ENCODE measurements at regions not wholly inside any gene's neighbourhood (a gene's known extent, or its start where the extent isn't known, plus 50 kb on each side); places are given as distances from the start of the nearest gene placed in this dataset.
"Not testable (repeated sequence)": the region's sequence is repeated elsewhere in the genome, so short reads cannot be mapped to it uniquely, and the experiment has no call there.

- Mint-ChIP-seq H3K4me1 (ENCODE audit: low read depth) (peaks cover 8% of the 10 kb centered on the region), H3K4me3 (no peak overlapping the region), H3K9me3 (no peaks in the 10 kb centered on the region), H3K36me3 (ENCODE audit: low read depth) (no peaks in the 10 kb centered on the region), H3K27me3 (no peaks in the 10 kb centered on the region), H3K27ac (no peak overlapping the region)
These were observed 225.3 kb upstream of the COX10 start for GRCh38 chr17:13843862-13844635.

GRCh38 chr17:13851889-13852288 lies 217.4 kb upstream of the COX10 start:
- no peak overlapping the region for H3K27ac Mint-ChIP-seq
- H3K27me3 Mint-ChIP-seq: no peaks in the 10 kb centered on the region
- H3K4me3 Mint-ChIP-seq: no peak overlapping the region
- no peaks in the 10 kb centered on the region for H3K4me1 Mint-ChIP-seq (ENCODE audit: low read depth)
- peaks cover 8% of the 10 kb centered on the region for H3K36me3 Mint-ChIP-seq (ENCODE audit: low read depth)
- H3K9me3 Mint-ChIP-seq: peaks cover 4% of the 10 kb centered on the region

GRCh38 chr17:13855730-13856129 lies 213.6 kb upstream of the COX10 start:
- H3K27me3 Mint-ChIP-seq; H3K4me1 Mint-ChIP-seq (ENCODE audit: low read depth); H3K4me3 Mint-ChIP-seq; H3K36me3 Mint-ChIP-seq (ENCODE audit: low read depth); H3K9me3 Mint-ChIP-seq; H3K27ac Mint-ChIP-seq: not testable (repeated sequence)

- no peaks in the 10 kb centered on the region for H3K27me3 Mint-ChIP-seq
- H3K27ac Mint-ChIP-seq: no peak overlapping the region
- H3K36me3 Mint-ChIP-seq (ENCODE audit: low read depth): no peaks in the 10 kb centered on the region
- H3K4me3 Mint-ChIP-seq: no peak overlapping the region
- peaks cover 9% of the 10 kb centered on the region for H3K9me3 Mint-ChIP-seq
- H3K4me1 Mint-ChIP-seq (ENCODE audit: low read depth): peaks cover 3% of the 10 kb centered on the region
These were observed 207.0 kb upstream of the COX10 start for GRCh38 chr17:13862346-13862745.

GRCh38 chr17:13863436-13863835 lies 205.9 kb upstream of the COX10 start:
- Mint-ChIP-seq H3K36me3 (ENCODE audit: low read depth) (no peaks in the 10 kb centered on the region), H3K4me1 (ENCODE audit: low read depth) (peaks cover 3% of the 10 kb centered on the region), H3K9me3 (peaks cover 9% of the 10 kb centered on the region), H3K27ac (no peak overlapping the region), H3K27me3 (no peaks in the 10 kb centered on the region), H3K4me3 (no peak overlapping the region)

GRCh38 chr17:13864521-13864920 lies 204.8 kb upstream of the COX10 start:
- Mint-ChIP-seq H3K4me1 (ENCODE audit: low read depth) (peaks cover 3% of the 10 kb centered on the region), H3K27me3 (no peaks in the 10 kb centered on the region), H3K9me3 (peaks cover 9% of the 10 kb centered on the region), H3K4me3 (no peak overlapping the region), H3K36me3 (ENCODE audit: low read depth) (no peaks in the 10 kb centered on the region), H3K27ac (no peak overlapping the region)

GRCh38 chr17:13865650-13866049 lies 203.7 kb upstream of the COX10 start:
- Mint-ChIP-seq H3K9me3 (peaks cover 4% of the 10 kb centered on the region), H3K36me3 (ENCODE audit: low read depth) (no peaks in the 10 kb centered on the region), H3K27ac (no peak overlapping the region), H3K4me3 (no peak overlapping the region), H3K27me3 (no peaks in the 10 kb centered on the region), H3K4me1 (ENCODE audit: low read depth) (peaks cover 3% of the 10 kb centered on the region)

GRCh38 chr17:13869331-13869940 lies 199.9 kb upstream of the COX10 start:
- no peak overlapping the region for H3K27ac Mint-ChIP-seq
- H3K9me3 Mint-ChIP-seq: no peaks in the 10 kb centered on the region
- H3K27me3 Mint-ChIP-seq: no peaks in the 10 kb centered on the region
- no peak overlapping the region for H3K4me3 Mint-ChIP-seq
- no peaks in the 10 kb centered on the region for H3K36me3 Mint-ChIP-seq (ENCODE audit: low read depth)
- H3K4me1 Mint-ChIP-seq (ENCODE audit: low read depth): peaks cover 3% of the 10 kb centered on the region

GRCh38 chr17:13871261-13871660 lies 198.0 kb upstream of the COX10 start:
- Mint-ChIP-seq H3K36me3 (ENCODE audit: low read depth) (no peaks in the 10 kb centered on the region), H3K9me3 (no peaks in the 10 kb centered on the region), H3K27ac (no peak overlapping the region), H3K4me3 (no peak overlapping the region), H3K4me1 (ENCODE audit: low read depth) (no peaks in the 10 kb centered on the region), H3K27me3 (no peaks in the 10 kb centered on the region)

- H3K4me3 Mint-ChIP-seq: no peak overlapping the region
- no peak overlapping the region for H3K27ac Mint-ChIP-seq
- no peaks in the 10 kb centered on the region for H3K27me3 Mint-ChIP-seq
- no peaks in the 10 kb centered on the region for H3K4me1 Mint-ChIP-seq (ENCODE audit: low read depth)
- no peaks in the 10 kb centered on the region for H3K36me3 Mint-ChIP-seq (ENCODE audit: low read depth)
- no peaks in the 10 kb centered on the region for H3K9me3 Mint-ChIP-seq
These were observed 195.2 kb upstream of the COX10 start for GRCh38 chr17:13874134-13874533.

GRCh38 chr17:13874817-13875216 lies 194.5 kb upstream of the COX10 start:
- Mint-ChIP-seq H3K27me3 (no peaks in the 10 kb centered on the region), H3K4me3 (no peak overlapping the region), H3K27ac (no peak overlapping the region), H3K4me1 (ENCODE audit: low read depth) (no peaks in the 10 kb centered on the region), H3K9me3 (no peaks in the 10 kb centered on the region), H3K36me3 (ENCODE audit: low read depth) (no peaks in the 10 kb centered on the region)

GRCh38 chr17:13879961-13880466 lies 189.3 kb upstream of the COX10 start:
- Mint-ChIP-seq H3K9me3 (no peaks in the 10 kb centered on the region), H3K27me3 (no peaks in the 10 kb centered on the region), H3K4me1 (ENCODE audit: low read depth) (no peaks in the 10 kb centered on the region), H3K36me3 (ENCODE audit: low read depth) (no peaks in the 10 kb centered on the region), H3K4me3 (no peak overlapping the region), H3K27ac (no peak overlapping the region)

- H3K4me1 Mint-ChIP-seq (ENCODE audit: low read depth): no peaks in the 10 kb centered on the region
- no peaks in the 10 kb centered on the region for H3K27me3 Mint-ChIP-seq
- no peak overlapping the region for H3K27ac Mint-ChIP-seq
- no peak overlapping the region for H3K4me3 Mint-ChIP-seq
- H3K9me3 Mint-ChIP-seq: no peaks in the 10 kb centered on the region
- no peaks in the 10 kb centered on the region for H3K36me3 Mint-ChIP-seq (ENCODE audit: low read depth)
These were observed 185.6 kb upstream of the COX10 start for GRCh38 chr17:13883659-13884058.

- no peak overlapping the region for H3K27ac Mint-ChIP-seq
- no peaks in the 10 kb centered on the region for H3K4me1 Mint-ChIP-seq (ENCODE audit: low read depth)
- no peaks in the 10 kb centered on the region for H3K9me3 Mint-ChIP-seq
- no peaks in the 10 kb centered on the region for H3K27me3 Mint-ChIP-seq
- no peak overlapping the region for H3K4me3 Mint-ChIP-seq
- no peaks in the 10 kb centered on the region for H3K36me3 Mint-ChIP-seq (ENCODE audit: low read depth)
These were observed 185.0 kb upstream of the COX10 start for GRCh38 chr17:13884347-13884746.

GRCh38 chr17:13885550-13885949 lies 183.8 kb upstream of the COX10 start:
- H3K27ac Mint-ChIP-seq: no peak overlapping the region
- no peaks in the 10 kb centered on the region for H3K36me3 Mint-ChIP-seq (ENCODE audit: low read depth)
- H3K27me3 Mint-ChIP-seq: no peaks in the 10 kb centered on the region
- H3K9me3 Mint-ChIP-seq: no peaks in the 10 kb centered on the region
- no peaks in the 10 kb centered on the region for H3K4me1 Mint-ChIP-seq (ENCODE audit: low read depth)
- no peak overlapping the region for H3K4me3 Mint-ChIP-seq

All from stimulated activated naive CD8-positive, alpha-beta T cell treated with anti-CD3 and anti-CD28 coated beads, Interleukin-15, Interleukin-2, amounts not matched to agents 100 ng/mL and 50 ng/mL, for 24 hours (primary cell).